ENCODE measurements at regions not wholly inside any gene's neighbourhood (a gene's known extent, or its start where the extent isn't known, plus 50 kb on each side); places are given as distances from the start of the nearest gene placed in this dataset.

- TF ChIP-seq ZSCAN5A (tag by site-specific recombination; IDR thresholded peaks at IDR 0.05) = no peak
- TF ChIP-seq PATZ1 (tag by site-specific recombination; IDR thresholded peaks at IDR 0.05) = no peak
- TF ChIP-seq GLIS1 (tag by site-specific recombination; IDR thresholded peaks at IDR 0.05) = no peak
- no peak for TF ChIP-seq ZNF121 (tag by site-specific recombination; IDR thresholded peaks at IDR 0.05)
Observed at GRCh38 chr18:56000041-56000440, 412.0 kb upstream of the TCF4 start (continued).

- ChIA-PET CTCF (interaction anchor here (0.6 kb wide), 1 partner anchor 765 kb away, joined by 8 read pairs; no protein-coding TSS in a partner anchor), POLR2A (no interaction called here)
- no peak overlapping the region for H3K4me3 ChIP-seq (ENCODE audit: low read depth, low read length)
- no peaks in the 10 kb centered on the region for H3K36me3 ChIP-seq (ENCODE audit: control insufficient read depth in 2 of 2, insufficient read depth in 1 of 2, low read length in 2 of 2)
- no peaks in the 10 kb centered on the region for H3K9me3 ChIP-seq (ENCODE audit: control insufficient read depth, insufficient read depth, low read depth, low read length)
- TF ChIP-seq ZNF660 (tag by site-specific recombination; IDR thresholded peaks at IDR 0.05) = no peak
- TF ChIP-seq ZSCAN18 (tag by site-specific recombination; IDR thresholded peaks at IDR 0.05) = no peak
- no peak for TF ChIP-seq ZNF747 (tag by site-specific recombination; IDR thresholded peaks at IDR 0.05)
- TF ChIP-seq ZNF394 (tag by site-specific recombination; IDR thresholded peaks at IDR 0.05; ENCODE audit: borderline replicate concordance) = no peak
- no peak for TF ChIP-seq SP3 (tag by site-specific recombination; IDR thresholded peaks at IDR 0.05)
- TF ChIP-seq KLF8 (tag by site-specific recombination; IDR thresholded peaks at IDR 0.05) = no peak
- TF ChIP-seq ZBTB10 (tag by site-specific recombination; IDR thresholded peaks at IDR 0.05) = no peak
- TF ChIP-seq ZFP3 (tag by site-specific recombination; IDR thresholded peaks at IDR 0.05; ENCODE audit: low read depth) = no peak
- no peak for TF ChIP-seq ZNF132 (tag by site-specific recombination; IDR thresholded peaks at IDR 0.05; ENCODE audit: borderline replicate concordance)
- TF ChIP-seq PRDM2 (tag by site-specific recombination; IDR thresholded peaks at IDR 0.05; ENCODE audit: borderline replicate concordance) = no peak
- no peak for TF ChIP-seq ZSCAN23 (tag by site-specific recombination; IDR thresholded peaks at IDR 0.05)
- no peak for TF ChIP-seq ZNF292 (tag by site-specific recombination; IDR thresholded peaks at IDR 0.05; ENCODE audit: borderline replicate concordance, low read depth)
- TF ChIP-seq ZNF433 (tag by site-specific recombination; IDR thresholded peaks at IDR 0.05; ENCODE audit: low read depth) = no peak
- TF ChIP-seq ZNF155 (tag by site-specific recombination; IDR thresholded peaks at IDR 0.05) = no peak
- no peak for TF ChIP-seq ZNF184 (tag by site-specific recombination; IDR thresholded peaks at IDR 0.05)
- H3K4me1 ChIP-seq (ENCODE audit: control insufficient read depth, insufficient read depth, low read length) = no peaks in the 10 kb centered on the region
- no peak overlapping the region for H3K27ac ChIP-seq (ENCODE audit: extremely low read depth, low read depth, low read length)
Observed at GRCh38 chr18:55999641-56000040, 411.6 kb upstream of the TCF4 start.
